HS-27A (cell line): ENCODE measurements at regions not wholly inside any gene's neighbourhood (a gene's known extent, or its start where the extent isn't known, plus 50 kb on each side); places are given as distances from the start of the nearest gene placed in this dataset.

Source experiments
- DNase-seq: peaks from one replicate; pipeline ENCODE4 v3.0.0-alpha.2; 2012; ENCODE audit warnings: low read depth, missing footprints

DNA sequence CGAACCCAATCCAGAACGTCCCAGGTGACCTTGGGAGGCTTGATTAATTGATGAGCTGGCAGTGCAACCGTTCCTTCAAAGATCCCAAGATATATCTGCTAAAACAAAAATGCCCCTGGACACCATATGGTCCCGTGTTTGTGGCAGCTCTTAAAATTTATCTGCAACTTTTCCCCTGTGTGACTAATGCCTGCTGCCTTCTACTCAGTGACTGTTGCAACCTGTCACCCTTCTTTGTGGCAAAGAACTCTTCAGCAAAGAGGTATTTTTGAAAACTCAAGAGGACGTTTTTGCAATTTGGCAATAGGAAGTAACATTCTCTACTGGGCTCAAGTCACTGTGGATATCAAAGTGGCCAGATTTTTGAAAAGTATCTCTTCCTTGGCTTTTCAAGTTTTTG, 75.8 kb upstream of the SOD3 start:
- DNase-seq, result no peak

DNA sequence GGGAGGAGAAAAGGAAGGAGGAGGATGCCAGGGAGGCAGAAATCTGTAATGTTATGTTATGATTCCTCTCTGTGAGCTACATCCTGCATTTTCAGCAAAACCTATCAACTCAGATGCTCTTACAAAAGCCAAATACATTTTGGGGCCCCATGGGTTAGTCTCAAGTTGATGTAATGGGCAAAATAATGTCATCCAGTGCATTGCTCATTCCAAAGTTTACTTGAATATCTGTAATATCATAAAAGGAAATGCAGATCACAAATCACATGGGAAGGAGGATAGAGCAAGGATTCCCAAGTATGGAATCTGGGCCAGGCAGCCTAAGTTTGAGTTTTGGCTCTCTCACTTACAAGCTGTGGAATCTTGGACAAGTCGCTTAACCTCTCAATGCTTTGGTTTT, 74.9 kb upstream of the SOD3 start:
- no peak for DNase-seq

DNA sequence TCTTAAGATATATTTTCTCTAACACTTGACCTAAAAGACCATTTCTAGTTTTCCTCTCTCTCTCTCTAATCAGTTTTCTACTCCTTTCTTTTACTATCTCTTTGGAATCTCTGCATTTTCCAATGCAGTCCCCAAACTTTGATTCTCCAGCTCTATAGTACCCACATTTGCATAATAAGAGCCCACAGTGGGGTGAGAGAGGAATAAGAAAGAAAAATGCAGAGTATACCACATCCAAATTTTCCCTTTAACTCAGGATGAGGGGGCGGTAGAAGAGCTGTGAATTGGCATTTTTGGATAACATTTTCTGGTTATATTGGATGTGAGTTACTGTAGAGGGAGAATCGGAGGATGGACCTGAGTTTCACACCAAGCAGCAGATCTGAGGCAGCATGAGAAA, 74.4 kb upstream of the SOD3 start:
- DNase-seq, result no peak

DNA sequence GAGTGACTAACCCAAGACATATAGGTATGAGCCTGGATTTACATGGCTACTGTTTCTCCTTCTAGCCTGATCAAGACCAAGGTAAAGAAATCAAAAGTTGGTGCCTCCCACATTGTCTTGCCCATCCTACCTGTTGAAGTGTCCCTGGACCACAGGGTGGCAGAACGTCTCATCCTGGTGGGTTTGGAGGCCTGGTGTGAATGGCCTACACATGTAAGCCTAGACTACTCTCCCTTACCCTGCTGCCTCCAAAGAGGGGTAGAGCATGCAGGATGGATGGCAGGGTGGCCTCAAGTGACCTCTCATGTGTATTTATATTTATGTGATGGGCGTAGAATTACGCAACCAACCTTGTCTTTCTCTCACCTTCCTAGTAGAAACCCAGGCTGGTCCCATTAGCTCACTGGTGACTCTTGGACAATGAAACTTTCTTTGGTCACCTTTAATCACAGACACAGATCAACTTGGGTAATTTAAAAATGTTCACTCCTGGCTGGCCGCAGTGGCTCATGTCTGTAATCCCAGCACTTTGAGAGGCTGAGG, 73.3 kb upstream of the SOD3 start:
- no peak for DNase-seq

DNA sequence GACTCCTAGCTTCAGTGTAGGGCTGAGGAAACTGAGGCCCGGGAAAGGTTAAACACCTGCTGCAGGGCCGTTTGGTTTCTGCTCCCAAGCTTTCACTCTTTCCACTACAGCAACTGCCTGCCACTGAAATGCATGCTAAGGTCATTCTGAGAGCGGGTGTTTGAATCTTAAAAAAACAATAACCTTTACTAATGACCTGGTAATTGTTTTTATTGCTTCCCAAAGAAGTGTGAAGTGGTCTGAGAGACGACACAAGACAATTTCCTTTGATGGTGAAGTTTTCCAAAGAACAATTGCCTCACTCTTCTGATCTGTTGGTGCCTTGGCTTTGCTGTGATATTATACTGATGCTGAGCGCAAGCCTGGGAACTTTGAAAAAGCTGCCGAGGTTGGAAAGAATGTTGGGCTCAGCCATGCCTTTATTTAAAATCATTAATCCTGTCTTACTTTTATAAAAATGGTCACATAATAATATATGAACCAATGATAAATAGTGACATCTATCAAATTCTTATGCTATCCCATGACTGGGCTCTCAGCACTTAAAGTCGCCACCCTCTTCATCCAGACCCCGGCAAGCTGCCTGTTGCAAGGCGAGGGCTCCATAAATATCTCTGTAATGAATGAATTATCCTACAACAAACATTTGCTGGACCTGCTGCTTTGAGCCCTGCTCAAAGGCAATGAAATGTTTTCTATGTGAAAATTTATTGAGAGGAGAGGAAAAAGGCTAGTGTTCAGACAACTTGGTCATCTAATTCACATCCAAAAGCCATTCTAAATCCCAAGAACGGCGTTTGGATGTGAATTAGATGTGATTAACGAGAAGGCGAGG, 67.8 kb upstream of the SOD3 start:
- DNase-seq, result no peak

GRCh38 chr4:24729119-24729730, 66.1 kb upstream of the SOD3 start:
- DNase-seq, result no peak

GRCh38 chr4:24730256-24731001, 64.9 kb upstream of the SOD3 start:
- DNase-seq, result no peak

DNA sequence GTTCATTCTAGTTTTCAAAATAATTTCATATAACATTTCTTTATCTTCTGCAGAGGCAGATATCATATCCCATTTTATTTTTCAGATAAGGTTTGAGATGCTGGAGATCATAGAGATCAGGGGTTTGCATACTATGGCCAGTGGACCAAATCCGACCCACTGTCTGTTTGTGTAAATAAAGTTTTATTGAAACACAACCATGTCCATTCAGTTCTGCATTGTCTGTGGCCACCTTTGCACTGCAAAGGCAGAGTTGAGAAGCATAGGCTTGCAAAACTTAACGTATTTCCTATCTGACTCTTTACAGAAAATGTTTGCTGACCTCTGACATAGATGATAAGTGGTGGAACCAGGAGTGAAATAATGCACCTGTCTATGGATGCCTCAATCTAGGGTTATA, 63.9 kb upstream of the SOD3 start:
- no peak for DNase-seq

DNA sequence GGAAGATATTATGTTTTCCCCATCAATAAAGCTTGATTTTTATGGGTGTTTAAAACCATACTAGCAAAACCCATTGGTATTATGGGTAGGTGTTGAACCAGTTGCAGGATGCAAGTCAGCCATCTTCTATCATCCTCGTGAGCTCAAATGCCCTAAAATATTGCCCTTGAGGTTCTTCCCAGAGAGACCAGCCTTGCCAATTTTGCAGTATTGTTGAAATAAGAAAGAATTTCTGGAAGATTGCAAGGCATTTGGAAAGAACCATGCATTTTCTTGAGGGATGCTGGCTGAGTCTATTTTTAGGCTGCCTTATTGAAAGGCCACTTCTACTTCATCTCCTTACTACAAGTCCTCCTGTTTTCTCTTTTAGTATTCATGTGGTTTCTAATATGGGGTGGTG, 60.9 kb upstream of the SOD3 start:
- no peak for DNase-seq

DNA sequence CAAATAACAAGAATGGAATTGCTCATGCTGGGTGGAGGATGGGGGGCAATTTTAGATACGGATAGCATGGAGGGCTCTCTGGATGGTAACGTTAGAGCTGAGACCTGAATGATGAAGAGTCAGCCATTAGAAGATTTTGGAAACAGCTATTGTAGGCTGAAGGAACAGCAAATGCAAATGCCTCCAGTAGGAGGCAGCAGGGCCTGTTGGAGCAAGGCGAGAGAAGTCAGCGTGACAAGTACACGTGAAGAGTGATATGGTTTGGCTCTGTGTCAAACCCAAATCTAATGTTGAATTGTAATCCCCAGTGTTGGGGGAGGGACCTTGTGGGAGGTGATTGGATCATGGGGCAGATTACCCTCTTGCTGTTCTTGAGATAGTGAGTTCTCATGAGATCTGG, 59.3 kb upstream of the SOD3 start:
- peak; percentile 26 for DNase-seq

DNA sequence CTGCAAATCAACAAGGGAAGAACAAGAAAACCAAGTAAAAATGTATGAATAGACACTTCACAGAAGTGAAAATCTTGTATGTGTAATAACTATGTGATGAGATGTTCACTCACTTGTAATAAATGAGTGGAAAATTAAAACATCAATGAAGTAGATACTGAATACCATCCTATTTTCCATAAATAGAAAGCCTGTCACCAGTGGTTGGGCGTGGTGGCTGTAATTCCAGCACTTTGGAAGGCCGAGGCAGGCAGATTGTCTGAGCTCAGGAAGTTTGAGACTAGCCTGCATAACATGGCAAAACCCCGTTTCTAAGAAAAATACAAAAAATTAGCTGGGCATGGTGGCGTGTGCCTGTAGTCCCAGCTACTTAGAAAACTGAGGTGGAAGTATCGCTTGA, 53.5 kb upstream of the SOD3 start:
- DNase-seq, result no peak

DNA sequence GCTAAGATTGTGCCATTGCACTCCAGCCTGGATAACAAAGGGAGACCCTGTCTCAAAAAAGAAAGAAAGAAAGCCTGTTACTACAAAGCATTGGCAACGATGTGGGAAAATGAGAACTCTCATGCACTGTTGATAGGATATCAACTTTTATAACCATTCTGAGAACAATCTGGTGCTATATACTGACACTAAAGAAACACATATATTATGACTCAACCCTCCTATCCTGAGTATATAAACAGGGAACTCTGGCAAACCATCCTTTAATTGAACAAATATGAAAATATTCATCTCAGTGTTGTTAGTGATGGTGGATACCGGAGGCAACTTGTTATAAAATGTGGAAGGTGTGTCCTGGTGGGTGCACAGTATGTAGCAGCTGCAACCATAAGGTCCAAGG, 53.0 kb upstream of the SOD3 start:
- DNase-seq, result no peak

GRCh38 chr4:24742773-24743172, 52.6 kb upstream of the SOD3 start:
- DNase-seq, result no peak

DNA sequence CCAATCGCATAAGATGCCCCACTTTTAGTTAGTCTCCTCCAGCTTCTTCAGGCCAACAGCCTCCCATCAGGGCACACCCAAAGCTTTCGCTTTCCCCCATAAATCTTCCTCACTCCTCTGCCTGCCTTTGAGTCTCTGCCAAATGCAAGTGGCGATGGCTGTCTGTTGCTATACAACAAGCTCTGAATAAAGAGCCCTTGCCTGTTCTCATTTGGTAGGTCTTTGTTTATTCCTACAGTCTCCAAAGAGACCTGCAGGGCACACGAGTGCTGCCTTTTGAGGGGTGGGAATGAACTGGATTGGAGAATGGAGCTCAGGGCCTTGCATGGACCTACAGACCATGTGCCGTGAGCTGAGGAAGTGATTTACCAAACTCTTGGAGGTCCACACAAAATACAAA, 52.2 kb upstream of the SOD3 start:
- DNase-seq, result no peak

DNA sequence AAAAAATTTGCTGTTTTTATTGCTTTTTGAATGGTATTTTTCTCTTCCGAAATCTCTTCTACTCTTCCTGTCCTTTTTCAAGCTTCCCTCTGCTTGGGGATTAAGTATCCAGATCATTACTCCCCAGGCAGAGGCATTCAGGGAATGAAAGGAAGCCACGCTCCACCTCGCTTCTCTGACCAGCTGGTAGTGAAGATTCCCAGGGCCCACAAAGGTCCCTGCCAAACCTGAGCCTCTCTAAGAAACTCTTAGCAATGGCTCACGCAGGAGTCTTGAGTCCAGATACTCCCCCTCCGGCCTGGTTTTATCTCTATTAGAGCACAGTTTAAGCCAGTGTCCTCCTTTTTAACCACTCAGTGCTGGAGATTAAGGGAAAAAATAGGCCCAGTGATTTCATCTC, 51.4 kb upstream of the SOD3 start:
- DNase-seq, result no peak

GRCh38 chr4:24745172-24745895, 50.0 kb upstream of the SOD3 start:
- no peak for DNase-seq
